ENCODE measurements at regions not wholly inside any gene's neighbourhood (a gene's known extent, or its start where the extent isn't known, plus 50 kb on each side); places are given as distances from the start of the nearest gene placed in this dataset.

DNA sequence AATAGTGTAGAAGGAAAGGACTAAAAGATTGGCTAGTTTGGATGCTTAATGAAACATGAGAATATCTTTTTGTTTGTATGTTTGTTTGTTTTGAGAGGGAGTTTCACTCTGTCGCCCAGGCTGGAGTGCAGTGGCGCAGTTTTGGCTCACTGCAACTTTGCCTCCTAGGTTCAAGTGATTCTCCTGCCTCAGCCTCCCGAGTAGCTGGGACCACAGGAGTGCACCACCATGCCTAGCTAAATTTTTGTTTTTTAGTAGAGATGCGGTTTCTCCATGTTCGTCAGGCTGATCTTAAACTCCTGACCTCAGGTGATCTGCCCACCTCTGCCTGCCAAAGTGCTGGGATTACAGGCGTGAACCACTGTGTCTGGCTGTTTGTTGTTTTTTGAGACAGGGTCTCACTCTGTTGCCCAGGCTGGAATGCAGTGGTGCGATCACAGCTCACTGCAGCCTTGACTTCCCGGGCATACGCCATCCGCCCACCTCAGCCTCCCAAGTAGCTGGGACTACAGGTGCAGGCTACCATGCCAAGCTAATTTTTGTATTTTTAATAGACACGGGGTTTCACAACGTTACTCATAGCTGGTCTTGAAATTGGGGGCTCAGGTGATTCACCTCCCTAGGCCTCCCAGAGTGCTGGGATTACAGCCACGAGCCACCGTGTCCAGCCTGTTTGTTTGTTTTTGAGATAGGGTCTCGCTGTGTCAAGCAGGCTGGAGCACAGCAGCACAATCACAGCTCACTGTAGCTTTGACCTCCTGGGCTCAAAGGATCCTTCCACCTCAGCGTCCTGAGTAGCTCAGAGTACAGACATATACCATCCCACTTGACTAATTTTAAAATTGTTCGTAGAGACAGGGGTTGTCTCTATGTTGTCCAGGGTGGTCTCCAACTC lies 209.2 kb downstream of the MYCN start:
- TF ChIP-seq CTCF (IDR thresholded peaks at IDR 0.05) (no peak), ZFX (IDR thresholded peaks at IDR 0.05; ENCODE audit: borderline replicate concordance) (no peak)

DNA sequence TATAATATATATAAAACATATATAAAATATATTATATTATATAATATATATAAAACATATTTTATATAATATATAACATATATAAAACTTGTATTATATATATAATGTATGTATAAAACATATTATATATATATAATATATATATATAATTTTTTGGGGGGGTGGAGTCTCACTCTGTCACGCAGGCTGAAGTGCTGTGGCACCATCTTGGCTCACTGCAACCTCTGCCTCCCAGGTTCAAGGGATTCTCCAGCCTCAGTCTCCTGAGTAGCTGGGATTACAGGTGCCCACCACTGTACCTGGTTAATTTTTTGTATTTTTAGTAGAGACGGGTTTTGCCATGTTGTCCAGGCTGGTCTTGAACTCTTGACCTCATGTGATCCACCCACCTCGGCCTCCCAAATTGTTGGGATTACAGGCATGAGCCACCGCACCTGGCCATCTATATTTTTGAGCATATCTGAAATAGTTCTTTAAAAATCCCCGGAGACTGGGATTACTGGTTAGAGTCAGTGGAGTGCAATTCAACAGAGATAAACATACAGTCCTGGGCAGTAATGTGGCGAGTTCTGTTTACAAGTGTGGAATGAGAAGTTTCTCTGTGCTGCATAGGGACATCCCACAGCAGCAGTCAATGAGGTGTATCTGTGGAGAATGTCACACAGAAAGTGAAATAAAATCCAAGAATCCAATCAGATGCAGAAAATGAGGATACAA lies 208.4 kb downstream of the MYCN start:
- no peak overlapping the region for H3K27ac ChIP-seq
- TF ChIP-seq CTCF (IDR thresholded peaks at IDR 0.05) (no peak), ZFX (IDR thresholded peaks at IDR 0.05; ENCODE audit: borderline replicate concordance) (no peak)

More for the DNA sequence above, 209.2 kb downstream of the MYCN start:
- H3K27ac ChIP-seq = no peak overlapping the region

GRCh38 chr2:16142383-16143361 lies 202.3 kb downstream of the MYCN start:
- TF ChIP-seq ZFX (IDR thresholded peaks at IDR 0.05; ENCODE audit: borderline replicate concordance) = no peak
- no peak for TF ChIP-seq CTCF (IDR thresholded peaks at IDR 0.05)
- peak overlapping the region; percentile 53 for H3K27ac ChIP-seq

DNA sequence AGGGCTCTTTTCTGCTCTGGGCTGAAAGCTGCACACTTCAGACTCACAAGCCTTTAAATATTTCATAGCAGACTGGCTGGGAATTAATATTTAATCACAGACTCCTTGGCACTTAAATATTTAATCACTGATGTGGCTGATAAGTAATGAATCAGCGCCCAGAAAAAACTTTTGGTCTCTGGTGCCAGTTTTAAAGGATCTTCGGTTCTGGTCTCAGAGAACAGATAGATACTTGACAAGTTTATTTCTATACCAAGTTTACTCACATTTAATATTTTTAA lies 201.2 kb downstream of the MYCN start:
- peak overlapping the region; percentile 53 for H3K27ac ChIP-seq
- TF ChIP-seq ZFX (IDR thresholded peaks at IDR 0.05; ENCODE audit: borderline replicate concordance) (no peak), CTCF (IDR thresholded peaks at IDR 0.05) (no peak)

GRCh38 chr2:16140771-16141640 lies 200.7 kb downstream of the MYCN start:
- H3K27ac ChIP-seq = peak overlapping the region; percentile 53
- TF ChIP-seq ZFX (IDR thresholded peaks at IDR 0.05; ENCODE audit: borderline replicate concordance) (no peak), CTCF (IDR thresholded peaks at IDR 0.05) (no peak)

All from 22Rv1 (cell line).